Fibroblast of peridontal ligament (primary cell): ENCODE measurements at regions not wholly inside any gene's neighbourhood (a gene's known extent, or its start where the extent isn't known, plus 50 kb on each side); places are given as distances from the start of the nearest gene placed in this dataset.

Experiments
- DNase-seq: peaks from one replicate; pipeline ENCODE4 v3.0.0-alpha.2; 2010; ENCODE audit errors: extremely low read depth

DNA sequence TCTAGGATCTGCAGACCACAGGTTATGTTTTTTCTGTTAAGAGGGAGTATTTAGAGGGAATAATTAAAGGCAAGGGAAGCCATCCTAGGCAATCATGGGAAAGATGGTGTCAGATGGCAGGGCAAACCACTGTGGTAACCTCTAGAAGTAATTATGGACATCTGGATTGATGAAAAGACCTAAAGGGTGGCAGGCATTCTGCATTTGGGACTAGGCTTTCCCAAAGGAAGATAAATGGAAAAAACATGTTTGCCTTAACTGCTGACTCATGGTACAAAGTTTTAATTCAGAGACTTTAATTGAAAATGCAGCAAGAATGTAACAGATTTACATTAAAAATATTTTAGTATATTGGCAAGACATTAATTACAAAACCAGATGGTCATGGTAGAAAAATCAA lies 88.1 kb downstream of the TMEM30B start:
- DNase-seq, result peak; percentile 96

DNA sequence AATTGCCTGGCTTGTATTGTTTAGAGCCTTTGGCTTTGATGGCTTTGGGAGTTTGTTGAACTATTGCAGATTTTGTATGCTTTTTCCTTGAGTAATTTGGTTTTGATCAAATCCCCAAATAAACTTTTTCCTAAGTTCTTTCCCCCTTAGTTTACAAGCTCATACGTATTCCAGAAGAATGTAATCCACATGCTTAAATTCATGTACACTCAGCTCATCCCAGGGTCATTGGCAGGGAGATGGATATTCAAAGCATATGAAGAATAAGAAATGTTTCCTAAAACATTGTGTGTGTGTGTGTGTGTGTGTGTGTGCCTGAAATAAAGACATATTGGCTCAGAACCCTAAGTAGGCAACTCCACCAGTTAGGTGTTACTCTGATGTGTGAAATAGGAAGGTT lies 89.4 kb downstream of the TMEM30B start:
- peak; percentile 83 for DNase-seq

DNA sequence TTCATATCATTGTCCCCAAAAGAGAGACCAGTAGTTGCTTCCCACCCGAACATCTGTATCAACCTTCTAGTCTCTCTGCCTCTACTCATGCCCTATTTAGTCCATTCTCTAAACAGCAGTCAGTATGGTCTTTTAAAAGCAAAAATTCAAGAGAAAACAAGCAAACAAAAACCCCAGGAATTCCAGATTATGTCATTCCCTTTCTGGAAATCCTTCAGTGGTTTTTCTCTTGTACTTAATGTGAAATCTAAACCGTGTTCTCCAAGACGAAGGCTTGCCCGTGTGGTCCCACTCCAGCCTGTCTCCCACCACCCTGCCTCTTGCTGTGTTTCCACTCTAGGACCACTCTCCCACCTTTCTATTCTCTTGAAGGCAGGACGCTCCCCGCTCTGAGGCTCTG lies 90.8 kb downstream of the TMEM30B start:
- DNase-seq, result peak; percentile 74

DNA sequence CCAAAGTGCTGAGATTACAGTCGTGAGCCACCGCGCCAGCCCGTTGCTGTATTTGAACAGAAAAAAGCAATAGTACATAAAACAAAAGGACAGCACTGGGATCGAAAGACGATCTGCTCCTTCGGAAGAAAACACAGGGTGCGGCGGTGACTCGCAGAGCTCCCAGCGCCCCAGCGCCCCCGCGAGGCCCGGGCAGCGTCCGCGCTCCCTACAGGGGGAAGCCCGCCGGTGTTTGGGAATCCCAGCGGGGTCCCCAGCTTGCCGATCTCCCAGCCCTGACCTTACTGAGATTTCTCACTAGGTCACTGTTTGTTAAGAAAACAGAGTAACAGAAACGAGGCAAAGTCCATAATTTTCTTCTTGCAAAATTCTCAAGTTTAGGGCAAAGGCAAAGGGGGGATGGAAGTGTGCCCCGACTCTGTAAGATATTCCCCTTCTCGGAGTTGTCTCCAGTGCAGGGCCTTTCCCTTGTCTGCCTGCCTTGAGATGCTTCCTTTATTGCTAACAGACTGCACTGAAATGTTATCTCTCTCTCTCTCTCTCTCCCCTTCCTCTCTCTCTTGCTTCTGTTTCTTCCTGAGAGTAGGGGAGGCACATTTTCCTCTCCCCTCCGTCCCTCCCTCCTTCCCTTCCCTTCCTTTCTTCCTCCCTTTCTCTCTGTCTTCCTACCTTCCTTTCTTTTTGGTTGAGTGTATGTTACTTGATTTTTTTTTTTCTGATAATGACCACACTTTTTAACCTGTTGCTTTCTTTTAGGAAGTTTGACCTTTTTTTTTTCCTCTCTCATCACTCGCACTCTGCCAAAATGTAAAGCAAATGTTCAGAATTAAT lies 91.9 kb downstream of the TMEM30B start:
- DNase-seq, result peak; percentile 68

DNA sequence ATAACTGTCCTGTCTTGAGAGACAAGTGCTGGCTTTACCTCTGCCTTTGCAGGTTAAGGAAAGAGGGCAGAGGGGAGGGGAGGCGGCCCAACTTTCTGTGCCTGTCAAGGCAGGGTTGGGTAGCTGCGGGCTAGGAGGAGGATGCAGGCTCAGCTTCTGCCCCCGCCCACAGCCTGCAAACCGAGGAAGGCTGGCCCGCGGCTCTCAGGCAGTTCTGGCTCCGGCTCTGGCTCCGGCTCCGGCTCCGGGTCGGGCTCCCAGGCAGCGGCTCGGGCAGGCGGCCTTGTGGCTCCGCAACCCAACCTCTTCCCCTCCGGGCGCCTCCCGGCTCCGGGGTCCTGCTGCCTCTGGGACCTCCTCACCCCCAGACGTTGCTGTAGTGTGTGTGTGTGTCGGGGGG lies 92.9 kb downstream of the TMEM30B start:
- DNase-seq, result no peak

DNA sequence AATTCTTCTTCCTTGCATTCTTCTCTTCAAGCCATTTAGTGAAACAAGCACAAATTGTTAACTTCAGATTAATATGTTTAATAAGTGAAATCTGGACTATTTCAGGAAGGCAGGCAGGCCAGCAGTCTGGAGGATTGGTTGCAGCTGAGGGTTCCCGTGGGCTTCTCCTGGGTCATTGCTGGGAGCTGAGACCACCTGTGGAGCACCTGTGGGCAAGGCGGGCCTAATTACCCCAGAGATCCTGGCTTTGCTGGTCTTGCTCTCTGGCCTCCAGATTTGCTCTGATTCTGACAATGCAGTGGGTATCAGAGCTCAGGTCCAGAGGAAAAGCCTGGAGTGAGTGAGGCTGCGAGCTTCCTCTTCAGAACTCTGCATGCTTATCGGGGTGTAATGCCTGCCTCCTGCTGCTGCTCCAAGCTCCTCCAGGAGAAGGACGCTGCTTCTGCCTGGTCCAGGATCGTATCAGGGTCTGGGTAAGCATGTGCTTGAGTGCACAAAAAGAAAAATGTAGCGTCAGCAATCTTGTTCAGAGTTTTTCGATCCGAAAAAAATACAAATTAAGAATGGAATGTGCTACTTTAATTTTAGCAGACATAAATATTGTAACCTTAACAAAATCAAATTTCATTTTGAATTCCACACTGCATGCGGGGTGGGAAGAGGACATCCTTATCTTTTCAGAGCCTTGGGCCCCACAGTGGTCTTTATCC lies 93.8 kb downstream of the TMEM30B start:
- no peak for DNase-seq

DNA sequence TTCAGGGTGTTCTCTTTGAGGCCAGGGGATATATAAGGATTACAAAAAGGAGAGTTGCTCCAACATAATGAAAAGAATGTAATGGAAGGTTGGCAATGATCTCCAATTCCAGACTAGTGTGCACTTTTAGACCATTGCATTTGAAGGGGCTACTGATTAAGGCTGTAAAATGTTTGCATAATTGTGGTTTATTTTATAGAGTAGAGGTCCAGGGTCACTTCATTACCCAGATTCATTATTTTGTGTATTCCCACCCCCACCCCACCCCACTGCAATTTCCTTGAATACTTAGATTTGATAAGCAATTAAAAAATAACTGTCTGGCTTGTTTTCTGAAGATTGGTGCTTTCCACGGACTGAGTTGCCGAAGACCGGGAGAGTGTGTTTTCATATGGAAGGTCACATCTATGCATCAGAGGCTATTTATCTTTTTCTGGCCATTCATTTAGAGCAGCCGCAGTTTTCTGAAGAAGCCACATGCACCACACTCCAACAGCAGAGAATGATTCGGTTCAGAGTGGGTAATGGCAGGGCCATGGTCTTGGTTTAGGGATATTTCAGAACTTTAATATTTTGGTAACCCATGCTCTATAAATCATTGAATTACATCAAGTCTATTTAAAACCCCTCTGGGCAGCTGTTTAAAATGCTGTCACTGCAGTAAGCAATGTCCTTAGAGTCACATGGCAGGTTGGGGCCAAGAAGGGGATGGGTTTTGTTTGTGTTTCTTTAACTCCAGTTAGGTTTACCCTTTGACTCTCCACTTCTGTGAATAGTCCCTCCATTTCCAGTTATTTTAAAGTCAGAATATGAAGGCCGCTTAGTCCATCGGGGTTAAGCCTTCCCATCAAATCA lies 94.6 kb downstream of the TMEM30B start:
- DNase-seq, result no peak

DNA sequence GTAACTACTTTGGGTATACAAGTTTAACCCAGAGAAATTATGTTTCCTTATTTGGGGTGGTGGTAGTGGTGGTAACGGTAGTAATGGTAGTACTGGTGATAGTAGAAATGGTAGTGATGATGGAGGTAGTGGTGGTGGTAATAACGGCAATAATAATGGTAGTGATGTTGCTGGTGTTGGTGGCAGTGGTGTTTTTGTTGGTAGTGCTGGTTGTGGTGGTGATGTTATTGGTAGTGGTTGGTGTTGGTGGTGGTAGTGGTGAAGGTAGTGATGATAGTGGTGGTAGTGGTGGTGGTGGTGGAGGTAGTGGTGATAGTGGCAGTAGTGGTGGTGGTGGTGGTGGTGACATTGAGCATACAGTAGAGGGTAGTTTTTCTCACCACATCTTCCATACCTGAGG lies 95.6 kb downstream of the TMEM30B start:
- DNase-seq, result no peak

DNA sequence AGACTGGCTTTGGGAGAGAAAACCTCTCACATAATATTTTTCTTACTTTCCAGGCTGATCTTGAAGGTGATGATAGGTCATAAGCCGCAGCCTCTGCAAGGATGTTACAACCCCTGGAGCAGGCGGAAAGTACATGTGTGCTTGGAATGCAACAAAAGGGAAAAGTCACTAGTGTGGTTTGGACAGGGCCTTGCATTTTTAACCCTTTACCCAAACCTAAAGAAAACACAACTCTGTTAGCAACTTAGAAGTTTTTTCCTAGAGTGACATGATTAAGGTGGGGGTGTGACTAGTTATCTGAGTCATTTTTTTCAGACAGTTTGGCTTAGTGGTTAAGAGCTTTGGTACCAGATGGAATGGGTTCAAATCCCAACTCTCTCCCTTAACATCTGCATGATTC lies 97.0 kb downstream of the TMEM30B start:
- DNase-seq, result peak; percentile 76

DNA sequence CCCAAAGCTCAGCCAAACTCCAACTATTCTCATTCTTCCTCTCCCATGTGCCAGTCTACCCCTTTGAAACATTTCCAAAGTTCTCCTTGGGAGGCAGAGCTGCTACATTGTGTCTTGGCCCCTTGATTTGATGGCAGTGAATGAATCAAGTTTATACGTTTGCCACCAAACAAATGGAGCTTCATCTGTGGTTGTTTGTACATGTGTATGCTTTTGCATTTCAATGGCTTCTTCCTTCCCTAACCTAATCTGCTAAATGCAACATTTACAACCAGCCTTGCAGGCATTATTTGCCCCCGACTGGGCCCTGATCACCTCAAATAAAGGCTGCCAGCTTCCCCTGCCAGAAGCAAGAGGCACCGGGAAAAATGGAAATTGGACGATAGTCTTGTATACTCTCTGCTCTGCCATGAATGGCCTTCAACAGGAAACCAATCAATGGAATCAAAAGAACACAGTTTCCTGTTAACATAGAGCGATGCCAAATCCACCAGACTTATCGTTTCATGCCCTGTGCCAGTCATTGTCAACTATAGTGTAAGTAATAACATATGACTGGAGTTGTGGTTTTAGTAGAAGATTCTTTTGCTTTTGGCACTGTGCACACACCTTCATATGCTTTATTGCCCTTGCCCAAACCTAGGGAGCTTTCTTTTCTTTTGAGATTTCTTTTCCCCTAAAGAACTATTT lies 97.8 kb downstream of the TMEM30B start:
- peak; percentile 33 for DNase-seq

DNA sequence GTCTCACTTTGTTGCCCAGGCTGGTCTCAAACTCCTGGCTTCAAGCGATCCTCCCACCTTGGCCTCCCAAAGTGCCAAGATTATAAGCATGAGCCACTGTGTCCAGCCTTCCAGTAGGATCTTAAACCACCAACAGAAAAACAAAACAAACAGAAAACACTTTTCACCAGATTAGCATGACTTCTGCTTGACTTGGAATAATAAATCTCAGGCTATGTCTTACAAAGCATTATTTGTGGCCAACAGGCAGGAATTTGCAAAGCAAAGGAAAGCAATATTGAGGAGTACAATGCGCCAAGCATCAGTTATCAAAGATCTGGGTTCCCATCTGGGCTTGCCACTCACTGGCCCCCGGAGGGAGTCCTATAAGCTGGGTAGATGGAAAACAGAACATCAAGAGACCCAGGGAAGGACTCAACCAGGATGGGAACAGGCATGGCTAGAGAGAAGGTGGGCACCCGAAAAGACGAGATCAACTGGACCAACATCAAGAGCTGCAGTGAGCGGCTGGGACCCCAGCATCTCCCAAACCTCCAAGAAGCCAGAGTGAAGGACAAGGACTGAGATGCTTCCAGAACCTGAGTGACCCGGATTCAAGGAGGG lies 101.2 kb downstream of the TMEM30B start:
- peak; percentile 60 for DNase-seq

DNA sequence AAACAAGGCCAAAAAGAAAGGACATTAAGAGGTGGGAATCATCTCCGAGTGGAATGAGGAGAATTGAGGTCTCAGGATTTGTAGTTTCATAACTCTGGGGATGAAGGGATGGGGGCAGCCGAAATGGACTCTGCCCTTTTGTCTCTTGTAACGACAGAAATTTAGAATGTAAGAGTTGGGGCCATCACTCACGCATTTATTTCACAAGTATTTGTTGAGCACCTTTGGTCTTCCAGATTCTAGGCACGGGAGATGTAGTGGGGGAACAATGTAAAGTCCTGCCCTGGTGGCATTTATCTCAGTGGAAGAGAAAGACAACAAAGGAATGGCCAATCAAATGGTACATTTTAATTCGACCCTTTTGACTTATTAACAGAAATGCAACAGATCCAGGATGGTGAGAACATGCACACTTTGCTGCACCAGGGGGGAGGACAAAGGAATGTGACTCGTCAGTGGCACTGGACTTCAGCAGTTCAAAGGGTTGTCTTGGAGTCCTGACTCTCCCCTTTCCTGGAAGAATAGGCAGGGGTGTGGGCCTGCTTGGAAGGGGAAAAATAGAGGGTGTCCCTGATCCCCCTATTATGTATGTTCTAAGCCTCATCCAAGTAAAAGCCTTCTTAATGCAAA lies 102.0 kb downstream of the TMEM30B start:
- DNase-seq, result no peak

DNA sequence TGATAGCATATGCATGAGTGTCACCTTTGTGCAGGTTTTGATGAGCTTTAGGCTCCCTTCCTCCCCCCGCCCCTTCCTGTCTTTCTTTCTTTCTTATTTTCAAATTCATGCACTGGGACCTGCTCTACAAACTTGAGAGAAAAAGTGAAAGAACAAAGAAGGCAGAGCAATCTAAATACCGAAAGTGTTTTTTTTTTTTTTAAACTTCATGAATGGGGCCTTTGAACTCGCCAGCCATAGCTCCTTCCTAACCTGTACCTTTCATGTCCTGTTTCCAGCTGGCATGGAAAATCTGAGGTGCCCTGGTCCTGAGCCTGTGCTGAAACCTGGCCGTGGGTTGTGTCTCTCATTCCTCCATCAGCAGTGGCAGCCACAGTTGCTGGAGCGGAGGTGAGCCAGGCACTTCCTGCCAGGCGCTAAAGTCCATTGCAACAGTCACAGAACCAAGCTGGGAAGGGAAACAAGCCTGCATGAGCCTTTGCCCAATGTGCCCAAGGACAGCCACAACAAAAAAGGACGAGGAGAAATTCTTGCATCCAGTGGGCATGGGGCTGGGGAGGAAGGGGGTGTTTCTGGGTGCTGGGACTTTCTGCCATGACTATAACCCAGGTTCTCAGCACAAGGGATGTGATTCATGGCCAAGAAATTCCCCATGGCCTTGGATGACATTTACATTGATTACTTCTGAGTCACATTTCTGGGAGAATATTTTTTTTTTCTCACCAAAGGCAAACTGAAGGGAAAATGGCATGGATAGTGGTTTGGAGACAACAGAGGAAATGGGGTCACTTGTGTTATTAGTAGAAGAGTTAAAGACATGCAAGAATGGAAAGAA lies 102.7 kb downstream of the TMEM30B start:
- DNase-seq, result peak; percentile 96

DNA sequence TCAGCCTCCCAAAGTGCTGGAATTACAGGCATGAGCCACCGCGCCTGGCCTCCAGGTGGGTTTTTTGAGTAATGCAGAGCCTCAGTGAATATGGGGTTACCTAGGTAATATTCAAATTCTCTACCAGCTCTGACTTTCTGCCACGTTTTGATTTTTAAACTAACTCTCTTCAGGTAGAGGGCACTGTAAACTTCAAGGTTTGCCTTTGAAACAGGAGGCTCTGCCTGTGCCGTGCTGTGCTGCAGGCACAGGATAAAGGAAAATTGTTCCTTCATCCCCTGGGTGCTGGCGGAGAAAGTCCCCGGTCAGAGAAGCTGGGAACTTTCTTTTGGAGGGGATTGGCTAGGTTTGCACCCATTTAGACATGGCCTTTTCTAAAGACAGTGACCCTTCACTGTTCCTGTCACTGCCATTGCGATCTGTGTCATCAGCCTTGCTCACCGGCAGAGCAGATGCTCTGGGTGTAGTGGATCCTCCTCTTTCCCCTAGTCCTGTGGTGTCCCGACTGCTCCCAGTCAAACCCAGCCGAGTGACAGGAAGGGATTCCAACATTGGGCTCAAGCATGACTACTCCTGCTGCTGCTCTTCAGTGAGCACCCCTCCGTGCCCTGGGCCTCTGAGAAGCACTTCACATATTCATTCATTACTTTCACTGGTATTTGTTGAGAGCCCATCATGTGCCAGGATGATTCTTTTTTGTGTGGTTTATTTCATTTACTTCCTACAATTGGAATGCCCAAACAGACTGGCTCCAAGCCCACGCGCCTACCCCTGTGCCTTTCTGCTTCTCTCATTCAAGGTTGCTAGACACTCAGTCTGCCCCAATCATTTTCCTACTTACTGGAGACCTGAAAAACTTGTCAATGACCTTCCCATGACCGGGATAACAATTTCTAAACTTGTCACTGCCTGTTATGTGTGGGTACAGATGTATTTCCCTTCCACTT lies 103.6 kb downstream of the TMEM30B start:
- DNase-seq, result peak; percentile 36

DNA sequence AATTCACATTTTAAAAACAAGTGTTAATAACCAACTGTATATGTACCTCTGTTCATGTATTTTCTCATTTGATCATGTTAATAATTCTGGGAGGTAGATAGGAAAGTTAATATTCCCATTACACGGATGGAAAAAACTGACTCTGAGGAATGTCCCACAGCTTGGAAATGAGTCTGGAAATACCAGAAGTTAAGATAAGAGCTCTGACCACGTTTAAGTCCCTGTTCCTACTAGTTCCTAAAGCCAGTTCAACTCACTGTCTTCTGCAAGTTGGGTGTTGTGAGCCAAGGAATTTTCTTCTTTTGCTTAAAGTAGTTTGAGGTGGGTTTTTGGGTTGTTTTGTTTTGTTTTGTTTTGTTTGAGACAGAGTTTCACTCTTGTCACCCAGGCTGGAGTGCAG lies 104.5 kb downstream of the TMEM30B start:
- no peak for DNase-seq

DNA sequence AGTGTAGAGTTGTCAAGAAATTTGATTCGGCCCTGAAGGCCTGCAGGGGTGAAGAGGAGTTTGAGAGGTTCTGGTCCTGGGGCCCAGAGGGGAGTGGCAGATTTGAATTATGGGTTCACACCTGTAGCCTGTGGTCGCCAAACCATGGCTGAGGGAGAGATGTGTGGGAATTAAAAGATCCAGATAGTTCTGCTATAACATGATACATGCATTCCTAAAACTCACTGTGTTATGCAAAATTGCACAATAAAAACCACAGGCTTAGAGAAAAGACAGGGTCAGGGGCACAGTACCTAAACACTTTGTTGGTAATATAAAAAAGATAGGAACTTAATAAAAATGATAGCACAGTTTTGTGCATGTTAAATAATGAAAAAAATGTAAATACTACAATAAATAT lies 106.2 kb downstream of the TMEM30B start:
- peak; percentile 62 for DNase-seq

DNA sequence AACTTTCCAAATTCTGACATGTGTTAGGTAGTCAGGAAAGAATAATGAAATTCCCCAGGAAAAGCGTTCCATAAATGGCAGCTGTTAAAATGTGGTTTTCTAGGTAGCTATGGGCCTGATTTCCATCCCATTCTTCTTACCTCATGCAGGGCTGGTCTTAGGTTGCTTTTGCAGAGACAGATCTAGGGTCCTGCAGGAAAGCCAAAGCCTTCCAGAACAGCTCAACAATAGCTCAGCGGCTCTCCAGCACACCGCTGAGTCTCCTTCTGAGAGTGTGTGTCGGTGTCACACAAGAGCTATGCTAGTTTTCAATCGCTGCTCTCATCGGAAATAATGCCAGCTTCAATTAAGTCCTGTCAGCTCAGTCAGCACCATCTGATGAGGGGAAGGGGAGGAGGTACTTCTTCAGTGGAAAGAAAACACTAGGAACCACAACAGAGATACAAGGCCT lies 106.7 kb downstream of the TMEM30B start:
- DNase-seq, result no peak

DNA sequence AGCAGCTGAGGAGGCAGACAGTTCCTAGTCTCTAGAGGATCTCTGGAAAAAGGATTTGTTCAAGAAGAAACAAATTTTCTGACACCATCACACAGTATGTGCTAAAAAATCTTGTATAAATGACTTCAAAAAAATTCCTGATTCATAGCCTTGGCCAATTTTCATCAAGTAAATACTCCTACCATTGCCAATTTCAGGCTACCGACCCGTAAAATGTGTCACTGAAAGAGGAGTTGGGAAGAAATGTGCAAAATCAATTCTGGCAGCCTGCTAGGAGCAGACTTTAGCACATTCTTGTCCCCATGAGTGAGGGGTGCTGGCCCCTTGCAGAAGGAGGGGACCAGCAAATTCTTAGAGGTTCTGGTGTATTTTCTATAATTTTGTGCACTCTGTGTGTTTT lies 109.4 kb downstream of the TMEM30B start:
- peak; percentile 58 for DNase-seq

DNA sequence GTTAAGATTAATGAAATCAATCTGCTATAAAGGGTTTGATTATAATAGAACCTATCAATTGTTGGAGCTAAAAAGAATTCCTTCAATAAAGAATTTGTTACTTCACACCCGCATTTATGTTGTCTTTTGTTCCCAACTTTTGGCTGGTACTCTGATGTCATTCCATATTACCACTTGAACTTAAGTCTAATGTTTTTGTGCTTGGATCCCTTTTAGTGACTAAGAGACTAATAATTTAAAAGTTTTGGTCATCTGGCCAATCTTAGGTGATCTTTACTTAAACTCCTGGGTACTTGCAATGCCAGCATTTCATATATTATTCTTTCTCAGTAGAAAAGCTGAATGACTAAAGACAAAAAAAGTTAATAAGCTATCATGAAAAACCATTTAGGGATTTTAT lies 113.0 kb downstream of the TMEM30B start:
- DNase-seq, result no peak
